ENCODE measurements at regions not wholly inside any gene's neighbourhood (a gene's known extent, or its start where the extent isn't known, plus 50 kb on each side); places are given as distances from the start of the nearest gene placed in this dataset.

DNA sequence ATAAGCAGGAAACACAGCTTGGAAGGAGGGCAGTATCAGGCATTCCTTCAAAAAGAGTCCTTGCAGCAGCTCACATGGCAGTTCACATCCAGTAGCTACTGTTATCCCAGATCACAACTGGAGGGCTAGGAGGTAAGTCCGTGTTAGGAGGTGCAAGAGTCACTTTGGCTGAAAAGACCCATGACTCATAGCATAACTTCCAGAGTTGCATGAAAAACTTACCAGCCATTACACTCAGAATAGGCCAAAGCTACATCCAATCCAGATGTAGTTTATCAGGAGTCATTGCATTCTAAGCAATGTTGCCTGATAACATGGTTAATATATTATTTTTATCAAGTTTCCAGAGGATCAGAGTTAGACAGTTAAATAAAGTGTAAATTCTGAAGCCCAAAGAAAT lies 1126.4 kb upstream of the SEMA6A start:
- 40% methylated on average over 1 of the region's 1 CpG for WGBS (ENCODE audit: insufficient coverage)
- no peak for DNase-seq
- Histone ChIP-seq H3K4me3 (ENCODE audit: low read length) (no peak overlapping the region), H3K9me3 (replicated peaks; ENCODE audit: control insufficient read depth, low read depth, low read length) (no peaks in the 10 kb centered on the region), H3K27ac (ENCODE audit: low read length) (no peak overlapping the region), H3K36me3 (ENCODE audit: control insufficient read depth, insufficient read depth, low read length) (no peaks in the 10 kb centered on the region), H3K27me3 (ENCODE audit: control insufficient read depth, insufficient read depth, low read length) (no peaks in the 10 kb centered on the region), H3K4me1 (ENCODE audit: control insufficient read depth, insufficient read depth, low read length) (no peaks in the 10 kb centered on the region)

DNA sequence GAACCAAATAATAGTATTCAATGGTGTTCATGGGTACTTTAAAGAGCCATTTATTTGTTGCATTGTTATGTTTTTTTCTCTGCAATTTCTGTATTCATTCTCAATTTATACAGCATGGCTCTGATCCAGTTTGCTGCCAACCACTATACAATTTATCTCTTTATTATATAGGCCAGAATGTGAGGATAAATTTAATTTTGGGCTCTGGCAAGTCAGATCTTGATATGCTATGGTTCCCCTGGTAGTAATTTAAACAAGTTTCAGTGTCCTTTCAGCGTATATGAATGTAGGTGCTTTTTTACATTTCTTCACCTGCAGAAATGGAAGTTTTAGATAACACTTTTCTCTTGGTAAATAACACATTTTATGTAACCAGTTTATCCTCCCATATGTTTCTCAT lies 1118.0 kb upstream of the SEMA6A start:
- Histone ChIP-seq H3K4me1 (ENCODE audit: control insufficient read depth, insufficient read depth, low read length) (no peaks in the 10 kb centered on the region), H3K36me3 (ENCODE audit: control insufficient read depth, insufficient read depth, low read length) (no peaks in the 10 kb centered on the region)

DNA sequence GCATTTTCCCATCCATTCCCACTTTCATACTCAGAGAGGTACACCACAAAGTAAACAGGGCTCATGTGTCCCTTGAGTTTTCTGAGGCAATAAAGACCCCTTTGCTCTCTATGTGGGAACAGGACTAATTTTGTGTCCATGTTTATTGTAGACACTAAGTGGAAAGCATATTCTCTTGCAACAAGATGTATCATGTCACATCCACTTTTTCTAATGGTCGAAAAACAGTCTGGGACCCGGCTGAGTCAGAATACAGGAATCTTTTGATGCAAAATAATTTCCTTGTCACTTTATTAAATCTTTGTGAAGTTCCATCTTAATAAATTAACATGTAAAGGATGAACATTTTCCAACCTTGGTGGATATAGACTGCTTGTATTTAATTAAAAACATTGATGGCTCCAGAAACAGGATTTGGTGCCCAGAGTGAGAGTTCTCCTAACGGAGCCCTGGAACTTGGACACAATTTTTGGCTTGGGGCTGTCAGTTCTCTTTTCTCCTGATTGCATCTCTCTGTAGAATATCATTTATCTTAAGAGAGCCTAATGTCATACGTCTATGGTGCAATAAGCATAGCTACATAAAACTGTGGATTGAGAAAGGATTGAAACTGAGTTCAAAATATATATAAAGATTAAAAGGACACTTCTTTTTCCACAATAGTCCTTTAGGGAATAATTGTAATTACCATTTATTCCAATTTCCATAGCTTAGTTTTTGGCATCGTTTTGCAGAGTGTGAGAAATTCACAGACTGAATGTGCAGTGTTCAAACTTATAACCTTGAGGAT lies 1116.7 kb upstream of the SEMA6A start:
- no peaks in the 10 kb centered on the region for H3K27me3 ChIP-seq (ENCODE audit: control insufficient read depth, insufficient read depth, low read length)
- H3K9me3 ChIP-seq (replicated peaks; ENCODE audit: control insufficient read depth, low read depth, low read length), result no peaks in the 10 kb centered on the region
- 0% methylated on average over 1 of the region's 5 CpGs for WGBS (ENCODE audit: insufficient coverage)
- DNase-seq, result peak; percentile 61
- no peaks in the 10 kb centered on the region for H3K36me3 ChIP-seq (ENCODE audit: control insufficient read depth, insufficient read depth, low read length)
- H3K27ac ChIP-seq (ENCODE audit: low read length), result no peak overlapping the region
- no peak overlapping the region for H3K4me3 ChIP-seq (ENCODE audit: low read length)
- H3K4me1 ChIP-seq (ENCODE audit: control insufficient read depth, insufficient read depth, low read length), result no peaks in the 10 kb centered on the region

More for the DNA sequence above, 1118.0 kb upstream of the SEMA6A start:
- Histone ChIP-seq H3K27me3 (ENCODE audit: control insufficient read depth, insufficient read depth, low read length) (no peaks in the 10 kb centered on the region), H3K4me3 (ENCODE audit: low read length) (no peak overlapping the region), H3K9me3 (replicated peaks; ENCODE audit: control insufficient read depth, low read depth, low read length) (no peaks in the 10 kb centered on the region), H3K27ac (ENCODE audit: low read length) (no peak overlapping the region)
- no CpG with 5 or more reads among the region's 1 CpG for WGBS (ENCODE audit: insufficient coverage)
- DNase-seq, result no peak

- Histone ChIP-seq H3K4me1 (ENCODE audit: control insufficient read depth, insufficient read depth, low read length) (no peaks in the 10 kb centered on the region), H3K4me3 (ENCODE audit: low read length) (no peak overlapping the region), H3K27ac (ENCODE audit: low read length) (no peak overlapping the region), H3K36me3 (ENCODE audit: control insufficient read depth, insufficient read depth, low read length) (no peaks in the 10 kb centered on the region), H3K9me3 (replicated peaks; ENCODE audit: control insufficient read depth, low read depth, low read length) (no peaks in the 10 kb centered on the region), H3K27me3 (ENCODE audit: control insufficient read depth, insufficient read depth, low read length) (no peaks in the 10 kb centered on the region)
- DNase-seq, result peak; percentile 12
- no CpG with 5 or more reads among the region's 4 CpGs for WGBS (ENCODE audit: insufficient coverage)
Measured at GRCh38 chr5:117690612-117691011, 1116.0 kb upstream of the SEMA6A start.

DNA sequence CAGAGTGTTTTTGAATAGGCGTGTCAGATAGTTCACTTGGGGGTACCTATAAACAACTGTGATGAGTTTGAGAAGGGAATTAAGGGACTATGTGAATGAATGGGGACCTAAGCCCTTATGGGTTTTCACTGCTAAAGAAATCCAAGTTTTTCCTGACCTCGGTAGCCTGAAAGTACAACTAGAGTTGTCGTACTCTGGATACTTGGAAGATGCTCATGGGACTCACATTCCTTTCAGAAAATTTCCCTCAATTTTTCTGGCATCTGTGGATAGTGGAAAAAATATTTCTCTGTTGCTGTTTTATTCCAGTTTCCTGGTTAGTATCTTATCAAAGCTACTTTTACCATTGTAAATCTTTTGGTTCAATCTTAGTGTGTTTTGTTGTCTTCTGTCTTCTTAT lies 1112.3 kb upstream of the SEMA6A start:
- 75% methylated on average over 1 of the region's 3 CpGs for WGBS (ENCODE audit: insufficient coverage)
- H3K27me3 ChIP-seq (ENCODE audit: control insufficient read depth, insufficient read depth, low read length), result no peaks in the 10 kb centered on the region
- no peak overlapping the region for H3K27ac ChIP-seq (ENCODE audit: low read length)
- peak; percentile 62 for DNase-seq
- no peaks in the 10 kb centered on the region for H3K4me1 ChIP-seq (ENCODE audit: control insufficient read depth, insufficient read depth, low read length)
- H3K9me3 ChIP-seq (replicated peaks; ENCODE audit: control insufficient read depth, low read depth, low read length), result no peaks in the 10 kb centered on the region
- no peak overlapping the region for H3K4me3 ChIP-seq (ENCODE audit: low read length)
- H3K36me3 ChIP-seq (ENCODE audit: control insufficient read depth, insufficient read depth, low read length), result no peaks in the 10 kb centered on the region

GRCh38 chr5:117682416-117682815 lies 1107.8 kb upstream of the SEMA6A start:
- WGBS (ENCODE audit: insufficient coverage), result 40% methylated on average over 1 of the region's 2 CpGs
- DNase-seq, result no peak

GRCh38 chr5:117681431-117682254 lies 1107.0 kb upstream of the SEMA6A start:
- Histone ChIP-seq H3K27ac (ENCODE audit: low read length) (no peak overlapping the region), H3K9me3 (replicated peaks; ENCODE audit: control insufficient read depth, low read depth, low read length) (no peaks in the 10 kb centered on the region), H3K27me3 (ENCODE audit: control insufficient read depth, insufficient read depth, low read length) (no peaks in the 10 kb centered on the region), H3K36me3 (ENCODE audit: control insufficient read depth, insufficient read depth, low read length) (no peaks in the 10 kb centered on the region), H3K4me1 (ENCODE audit: control insufficient read depth, insufficient read depth, low read length) (peaks cover 3% of the 10 kb centered on the region), H3K4me3 (ENCODE audit: low read length) (no peak overlapping the region)
- DNase-seq, result peak; percentile 20
- WGBS (ENCODE audit: insufficient coverage), result 83% methylated on average over 4 of the region's 6 CpGs

More at GRCh38 chr5:117682416-117682815, 1107.8 kb upstream of the SEMA6A start:
- peaks cover 3% of the 10 kb centered on the region for H3K4me1 ChIP-seq (ENCODE audit: control insufficient read depth, insufficient read depth, low read length)
- no peak overlapping the region for H3K4me3 ChIP-seq (ENCODE audit: low read length)
- no peaks in the 10 kb centered on the region for H3K9me3 ChIP-seq (replicated peaks; ENCODE audit: control insufficient read depth, low read depth, low read length)
- no peak overlapping the region for H3K27ac ChIP-seq (ENCODE audit: low read length)
- H3K27me3 ChIP-seq (ENCODE audit: control insufficient read depth, insufficient read depth, low read length), result no peaks in the 10 kb centered on the region
- H3K36me3 ChIP-seq (ENCODE audit: control insufficient read depth, insufficient read depth, low read length), result no peaks in the 10 kb centered on the region

DNA sequence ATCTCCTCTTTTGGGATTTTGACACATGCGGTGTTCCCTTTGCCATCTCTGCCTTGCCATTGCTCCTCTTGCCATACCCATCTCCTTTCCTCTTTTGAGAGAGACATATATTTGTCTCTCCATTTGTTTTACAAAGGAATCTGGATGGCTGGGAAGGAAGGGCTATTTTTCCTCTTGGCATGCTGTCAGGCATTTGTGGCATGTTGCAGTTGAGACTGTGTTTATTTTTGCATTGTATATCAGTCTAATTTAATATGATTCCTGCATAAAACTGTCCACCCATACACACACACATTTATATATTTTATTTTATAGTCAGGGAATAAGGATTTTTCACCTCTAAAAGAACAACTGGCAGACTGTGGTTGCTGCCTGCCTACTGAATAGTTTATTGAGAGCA lies 1105.8 kb upstream of the SEMA6A start:
- peak; percentile 48 for DNase-seq
- H3K27ac ChIP-seq (ENCODE audit: low read length), result no peak overlapping the region

DNA sequence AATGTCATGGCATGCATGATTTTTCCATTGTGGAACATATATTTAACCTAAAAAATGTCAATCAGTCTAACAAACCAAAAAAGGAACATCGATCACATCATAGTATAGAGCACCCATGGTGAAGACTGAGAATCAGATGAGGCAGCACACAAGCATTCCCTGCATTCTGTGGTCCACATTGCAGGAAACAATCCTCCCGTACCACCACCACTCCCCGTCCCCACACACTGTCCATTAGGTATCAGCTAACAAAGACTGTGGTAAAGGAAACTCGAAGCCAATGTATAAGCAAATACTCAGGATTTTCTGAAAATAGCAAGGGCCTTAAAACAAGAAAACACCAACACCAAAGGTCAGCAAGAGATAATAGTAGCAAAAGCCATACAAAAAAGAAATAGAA lies 1104.4 kb upstream of the SEMA6A start:
- no peak overlapping the region for H3K4me3 ChIP-seq (ENCODE audit: low read length)
- H3K27me3 ChIP-seq (ENCODE audit: control insufficient read depth, insufficient read depth, low read length), result no peaks in the 10 kb centered on the region
- WGBS (ENCODE audit: insufficient coverage), result 80% methylated on average over 1 of the region's 4 CpGs
- H3K4me1 ChIP-seq (ENCODE audit: control insufficient read depth, insufficient read depth, low read length), result peaks cover 3% of the 10 kb centered on the region
- H3K27ac ChIP-seq (ENCODE audit: low read length), result no peak overlapping the region
- H3K9me3 ChIP-seq (replicated peaks; ENCODE audit: control insufficient read depth, low read depth, low read length), result no peaks in the 10 kb centered on the region
- no peak for DNase-seq
- no peaks in the 10 kb centered on the region for H3K36me3 ChIP-seq (ENCODE audit: control insufficient read depth, insufficient read depth, low read length)

More for the DNA sequence above, 1105.8 kb upstream of the SEMA6A start:
- WGBS (ENCODE audit: insufficient coverage), result no CpG with 5 or more reads among the region's 1 CpG
- Histone ChIP-seq H3K9me3 (replicated peaks; ENCODE audit: control insufficient read depth, low read depth, low read length) (no peaks in the 10 kb centered on the region), H3K4me1 (ENCODE audit: control insufficient read depth, insufficient read depth, low read length) (peaks cover 3% of the 10 kb centered on the region), H3K4me3 (ENCODE audit: low read length) (no peak overlapping the region), H3K36me3 (ENCODE audit: control insufficient read depth, insufficient read depth, low read length) (no peaks in the 10 kb centered on the region), H3K27me3 (ENCODE audit: control insufficient read depth, insufficient read depth, low read length) (no peaks in the 10 kb centered on the region)

- Histone ChIP-seq H3K9me3 (replicated peaks; ENCODE audit: control insufficient read depth, low read depth, low read length) (no peaks in the 10 kb centered on the region), H3K27me3 (ENCODE audit: control insufficient read depth, insufficient read depth, low read length) (no peaks in the 10 kb centered on the region), H3K36me3 (ENCODE audit: control insufficient read depth, insufficient read depth, low read length) (no peaks in the 10 kb centered on the region), H3K27ac (ENCODE audit: low read length) (no peak overlapping the region), H3K4me3 (ENCODE audit: low read length) (no peak overlapping the region), H3K4me1 (ENCODE audit: control insufficient read depth, insufficient read depth, low read length) (peaks cover 3% of the 10 kb centered on the region)
- no CpG with 5 or more reads among the region's 4 CpGs for WGBS (ENCODE audit: insufficient coverage)
- no peak for DNase-seq
Measured at GRCh38 chr5:117675646-117676045, 1101.0 kb upstream of the SEMA6A start.

Measured in muscle of leg (tissue), 3 donors.